Prostate gland (tissue), 2 donors: ENCODE measurements at regions not wholly inside any gene's neighbourhood (a gene's known extent, or its start where the extent isn't known, plus 50 kb on each side); places are given as distances from the start of the nearest gene placed in this dataset.

Experiments used
- CTCF ChIP-seq, 4 experiments: fragments of 200-600 bp in 2 of 4; fragments of 450-650 bp in 2 of 4; sonication (generic) in 2 of 4; IDR thresholded peaks; 1 replicate in 3 of 4; 2 replicates in 1 of 4; pipeline ENCODE4 v1.5.1; 2016 to 2019; ENCODE audit warnings: antibody characterized with exemption in 4 of 4, mild to moderate bottlenecking in 2 of 4, moderate library complexity in 2 of 4
- POLR2A ChIP-seq: fragments of 450-650 bp; IDR thresholded peaks from one replicate; pipeline ENCODE4 v1.6.1; 2016; ENCODE audit warnings: antibody characterized with exemption, mild to moderate bottlenecking
- POLR2AphosphoS5 ChIP-seq: sonication (generic); formaldehyde crosslinking; IDR thresholded peaks from one replicate; pipeline ENCODE4 v1.6.1; 2017; ENCODE audit warnings: antibody characterized with exemption

GRCh38 chr15:98524838-98525660 lies 123.3 kb upstream of the IGF1R start:
- TF ChIP-seq CTCF (IDR thresholded peaks at IDR 0.05) (no peak), POLR2AphosphoS5 (no peak), POLR2A (no peak)
